ENCODE measurements at regions not wholly inside any gene's neighbourhood (a gene's known extent, or its start where the extent isn't known, plus 50 kb on each side); places are given as distances from the start of the nearest gene placed in this dataset.

DNA sequence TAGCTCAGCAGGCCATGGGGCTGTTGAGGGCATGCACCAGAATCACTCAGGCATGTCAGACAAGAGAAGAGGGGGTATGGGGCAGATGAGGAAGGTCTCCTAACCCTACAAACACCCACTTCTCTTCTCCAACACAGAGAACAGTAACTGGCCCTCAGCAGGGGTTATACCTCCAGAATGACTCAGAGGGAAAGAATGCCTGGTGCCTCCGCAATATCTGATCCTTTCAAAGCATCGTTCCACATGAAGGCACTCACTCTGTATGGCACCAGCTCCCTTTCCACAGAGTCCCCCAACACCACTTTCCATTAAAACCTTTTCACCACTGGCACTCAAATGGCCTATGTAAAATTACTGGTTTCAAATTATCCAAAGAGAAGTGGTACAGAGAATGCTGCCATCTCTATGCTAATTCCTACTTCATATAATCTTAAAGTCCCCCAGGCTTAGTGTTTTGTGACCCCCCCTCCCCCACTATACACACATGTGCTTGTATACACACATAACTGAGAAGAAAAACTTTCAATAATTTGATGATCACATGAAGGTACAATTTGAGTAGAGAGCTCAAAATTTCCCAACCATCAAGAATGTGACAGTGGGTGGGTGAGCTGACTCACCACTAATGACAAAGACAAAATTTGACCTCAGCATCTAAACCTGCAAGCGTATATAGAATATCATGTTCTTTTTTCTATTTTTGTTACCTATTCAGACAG, 91.5 kb downstream of the SIPA1L2 start:
- DNase-seq (ENCODE audit: extremely low read depth, insufficient read length): no peak
- no peak overlapping the region for H3K4me3 ChIP-seq (replicated peaks; ENCODE audit: low read depth, low read length)
- no peaks in the 10 kb centered on the region for H3K36me3 ChIP-seq (ENCODE audit: control insufficient read depth, insufficient read depth, low read length)
- H3K27me3 ChIP-seq (replicated peaks; ENCODE audit: control insufficient read depth, insufficient read depth, low read length): no peaks in the 10 kb centered on the region; the same call in none of the 2 replicates
- TF ChIP-seq, protein P1, sequence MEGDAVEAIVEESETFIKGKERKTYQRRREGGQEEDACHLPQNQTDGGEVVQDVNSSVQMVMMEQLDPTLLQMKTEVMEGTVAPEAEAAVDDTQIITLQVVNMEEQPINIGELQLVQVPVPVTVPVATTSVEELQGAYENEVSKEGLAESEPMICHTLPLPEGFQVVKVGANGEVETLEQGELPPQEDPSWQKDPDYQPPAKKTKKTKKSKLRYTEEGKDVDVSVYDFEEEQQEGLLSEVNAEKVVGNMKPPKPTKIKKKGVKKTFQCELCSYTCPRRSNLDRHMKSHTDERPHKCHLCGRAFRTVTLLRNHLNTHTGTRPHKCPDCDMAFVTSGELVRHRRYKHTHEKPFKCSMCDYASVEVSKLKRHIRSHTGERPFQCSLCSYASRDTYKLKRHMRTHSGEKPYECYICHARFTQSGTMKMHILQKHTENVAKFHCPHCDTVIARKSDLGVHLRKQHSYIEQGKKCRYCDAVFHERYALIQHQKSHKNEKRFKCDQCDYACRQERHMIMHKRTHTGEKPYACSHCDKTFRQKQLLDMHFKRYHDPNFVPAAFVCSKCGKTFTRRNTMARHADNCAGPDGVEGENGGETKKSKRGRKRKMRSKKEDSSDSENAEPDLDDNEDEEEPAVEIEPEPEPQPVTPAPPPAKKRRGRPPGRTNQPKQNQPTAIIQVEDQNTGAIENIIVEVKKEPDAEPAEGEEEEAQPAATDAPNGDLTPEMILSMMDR (IDR thresholded peaks at IDR 0.05; ENCODE audit: insufficient read depth, low read length, poor library complexity, severe bottlenecking): no peak

DNA sequence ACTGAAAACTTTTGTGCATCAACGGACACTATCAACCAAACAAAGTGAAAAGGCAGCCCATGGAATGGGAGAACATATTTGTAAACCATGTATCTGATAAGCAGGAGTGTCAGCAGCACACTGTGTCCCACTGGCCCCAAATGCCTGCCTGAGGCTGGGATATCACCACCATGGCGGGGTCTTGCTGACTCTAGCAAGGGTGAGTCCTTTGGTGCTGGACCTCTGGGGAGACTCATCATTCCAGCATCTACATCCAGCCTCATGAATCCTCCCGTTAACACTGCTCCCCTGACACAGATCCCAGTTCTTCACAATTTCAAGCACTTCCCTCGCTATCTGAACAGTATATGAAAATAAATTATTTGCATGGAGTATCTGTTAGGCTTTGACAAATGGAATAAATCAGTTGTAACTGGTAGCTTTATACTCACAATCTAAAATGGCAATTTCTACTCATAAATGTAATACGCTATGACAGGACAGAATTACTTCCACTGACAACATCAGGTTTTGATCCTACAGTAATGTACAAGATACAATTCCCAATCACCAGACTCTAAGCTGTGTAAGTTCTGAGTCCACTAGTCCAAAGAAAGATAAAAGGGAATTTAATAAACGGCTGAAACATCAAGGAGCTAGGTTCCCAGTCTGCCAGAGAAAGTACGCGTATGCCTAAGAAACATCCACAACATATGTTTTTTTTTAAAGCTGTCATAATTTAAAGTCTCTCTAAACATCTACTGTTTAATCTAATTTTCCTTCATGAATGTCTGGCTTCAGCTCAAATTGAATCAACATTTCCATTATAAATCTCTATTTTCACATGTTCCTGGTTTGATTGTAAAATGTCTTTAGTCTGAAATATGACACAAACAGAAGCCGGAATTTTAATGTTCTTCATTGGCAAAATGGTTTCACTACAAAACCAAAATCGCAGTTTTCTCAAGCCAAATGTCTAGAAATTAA, 95.1 kb downstream of the SIPA1L2 start:
- Histone ChIP-seq H3K36me3 (ENCODE audit: control insufficient read depth, insufficient read depth, low read length) (no peaks in the 10 kb centered on the region), H3K4me3 (replicated peaks; ENCODE audit: low read depth, low read length) (no peak overlapping the region), H3K27me3 (replicated peaks; ENCODE audit: control insufficient read depth, insufficient read depth, low read length) (peaks cover under 1% of the 10 kb centered on the region)
- TF ChIP-seq, protein P1 (IDR thresholded peaks at IDR 0.05; ENCODE audit: insufficient read depth, low read length, poor library complexity, severe bottlenecking): no peak
- DNase-seq (ENCODE audit: extremely low read depth, insufficient read length): no peak

DNA sequence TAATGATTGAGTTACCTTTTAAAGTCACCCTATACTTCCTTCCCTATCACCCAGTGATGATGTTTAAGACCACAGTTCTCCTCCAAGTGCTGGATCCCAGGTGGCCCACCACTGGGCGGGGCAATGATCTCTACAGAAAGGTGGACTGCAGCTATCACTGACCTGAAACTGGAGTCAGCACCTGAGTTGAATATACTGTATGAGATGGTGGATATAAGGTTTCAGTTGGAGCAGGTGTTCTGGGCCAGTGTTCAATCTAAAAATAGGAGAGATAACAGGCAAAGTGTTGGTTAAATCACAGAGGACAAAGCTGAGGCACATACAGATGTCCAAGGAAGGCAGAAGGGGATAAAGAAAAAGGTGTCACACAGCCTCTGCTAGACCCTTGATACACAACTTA, 96.6 kb downstream of the SIPA1L2 start:
- no peak overlapping the region for H3K4me3 ChIP-seq (replicated peaks; ENCODE audit: low read depth, low read length)
- peaks cover 1% of the 10 kb centered on the region for H3K27me3 ChIP-seq (replicated peaks; ENCODE audit: control insufficient read depth, insufficient read depth, low read length)
- no peak for DNase-seq (ENCODE audit: extremely low read depth, insufficient read length)
- TF ChIP-seq, protein P1 (IDR thresholded peaks at IDR 0.05; ENCODE audit: insufficient read depth, low read length, poor library complexity, severe bottlenecking): no peak
- no peaks in the 10 kb centered on the region for H3K36me3 ChIP-seq (ENCODE audit: control insufficient read depth, insufficient read depth, low read length)

DNA sequence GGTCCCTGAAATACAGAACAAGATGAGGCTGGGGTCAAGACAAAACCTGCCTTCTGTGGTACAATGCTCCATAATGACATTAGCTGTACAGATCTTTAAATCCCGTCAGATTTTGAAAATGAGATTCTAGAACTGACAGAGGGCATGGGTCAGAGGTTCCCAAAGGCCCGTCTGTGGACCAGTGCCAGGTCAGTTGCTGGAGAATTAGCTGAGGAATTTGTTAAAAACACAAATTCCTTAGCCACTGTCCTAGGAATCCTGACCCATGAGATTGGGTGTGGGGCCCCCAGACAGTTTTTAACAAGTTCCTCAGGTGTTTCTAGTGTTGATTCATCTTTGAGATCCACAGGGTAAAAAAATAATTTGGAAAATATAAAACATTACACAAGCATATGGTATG, 97.0 kb downstream of the SIPA1L2 start:
- Histone ChIP-seq H3K27me3 (replicated peaks; ENCODE audit: control insufficient read depth, insufficient read depth, low read length) (peaks cover 1% of the 10 kb centered on the region), H3K4me3 (replicated peaks; ENCODE audit: low read depth, low read length) (no peak overlapping the region), H3K36me3 (ENCODE audit: control insufficient read depth, insufficient read depth, low read length) (no peaks in the 10 kb centered on the region)
- TF ChIP-seq, protein P1 (IDR thresholded peaks at IDR 0.05; ENCODE audit: insufficient read depth, low read length, poor library complexity, severe bottlenecking): no peak
- no peak for DNase-seq (ENCODE audit: extremely low read depth, insufficient read length)

DNA sequence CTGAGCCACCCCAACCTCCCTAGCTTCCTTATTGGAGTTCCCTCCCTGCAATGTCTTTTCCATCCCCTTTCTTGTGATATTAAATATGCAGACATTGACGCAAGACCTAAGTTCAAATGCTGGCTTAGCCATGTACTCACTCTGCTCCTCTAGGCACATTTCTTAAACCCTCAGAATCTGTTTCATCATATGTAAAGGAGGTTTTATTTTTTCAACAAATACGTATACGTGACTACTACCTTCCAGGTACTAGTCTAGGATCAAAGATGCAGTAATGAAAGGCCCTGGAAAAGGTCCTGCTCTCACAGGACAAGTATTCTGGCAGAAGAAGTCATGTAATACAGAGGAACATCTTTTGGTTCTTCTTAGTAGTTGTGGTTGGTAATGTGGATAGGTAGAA, 98.6 kb downstream of the SIPA1L2 start:
- no peak for DNase-seq (ENCODE audit: extremely low read depth, insufficient read length)
- TF ChIP-seq, protein P1 (IDR thresholded peaks at IDR 0.05; ENCODE audit: insufficient read depth, low read length, poor library complexity, severe bottlenecking): no peak
- Histone ChIP-seq H3K27me3 (replicated peaks; ENCODE audit: control insufficient read depth, insufficient read depth, low read length) (peaks cover 1% of the 10 kb centered on the region), H3K36me3 (ENCODE audit: control insufficient read depth, insufficient read depth, low read length) (no peaks in the 10 kb centered on the region), H3K4me3 (replicated peaks; ENCODE audit: low read depth, low read length) (no peak overlapping the region)

Data from GM06990 (cell line).